Mucosa of gallbladder (tissue), 1 donor: ENCODE measurements at regions not wholly inside any gene's neighbourhood (a gene's known extent, or its start where the extent isn't known, plus 50 kb on each side); places are given as distances from the start of the nearest gene placed in this dataset.

Source experiments
- DNase-seq: peaks from one replicate; pipeline ENCODE4 v3.0.0-alpha.2; 2020; ENCODE audit warnings: low spot score
- donor health status: DM: no; HTN: no; CAD: no.

- no peak for DNase-seq
Measured at GRCh38 chr7:114856625-114857024, 65.3 kb upstream of the MDFIC start.

GRCh38 chr7:114857605-114858004 is 64.3 kb upstream of the MDFIC start:
- DNase-seq: no peak

- DNase-seq: no peak
Measured at GRCh38 chr7:114859477-114859876, 62.4 kb upstream of the MDFIC start.

- no peak for DNase-seq
Measured at GRCh38 chr7:114860206-114860605, 61.7 kb upstream of the MDFIC start.

- DNase-seq: no peak
Measured at GRCh38 chr7:114862406-114862805, 59.5 kb upstream of the MDFIC start.

- DNase-seq: no peak
Measured at GRCh38 chr7:114864278-114864677, 57.6 kb upstream of the MDFIC start.

- peak; percentile 42 for DNase-seq
Measured at GRCh38 chr7:114865564-114865963, 56.3 kb upstream of the MDFIC start.
